GM19467 (cell line): ENCODE measurements at regions not wholly inside any gene's neighbourhood (a gene's known extent, or its start where the extent isn't known, plus 50 kb on each side); places are given as distances from the start of the nearest gene placed in this dataset.

Experiments
- ATAC-seq: cut with Tn5 transposase; IDR thresholded peaks from one replicate; pipeline ENCODE4 v1.9.1; 2021; ENCODE audit warnings: mild to moderate bottlenecking, moderate library complexity; ENCODE audit not compliant: unreplicated experiment

GRCh38 chr3:110070161-110070916, 733.0 kb upstream of the DPPA4 start:
- no peak for ATAC-seq

GRCh38 chr3:110074095-110074494, 736.7 kb upstream of the DPPA4 start:
- ATAC-seq, result no peak

- peak; percentile 50 for ATAC-seq
Observed at GRCh38 chr3:110077093-110077492, 739.7 kb upstream of the DPPA4 start.

DNA sequence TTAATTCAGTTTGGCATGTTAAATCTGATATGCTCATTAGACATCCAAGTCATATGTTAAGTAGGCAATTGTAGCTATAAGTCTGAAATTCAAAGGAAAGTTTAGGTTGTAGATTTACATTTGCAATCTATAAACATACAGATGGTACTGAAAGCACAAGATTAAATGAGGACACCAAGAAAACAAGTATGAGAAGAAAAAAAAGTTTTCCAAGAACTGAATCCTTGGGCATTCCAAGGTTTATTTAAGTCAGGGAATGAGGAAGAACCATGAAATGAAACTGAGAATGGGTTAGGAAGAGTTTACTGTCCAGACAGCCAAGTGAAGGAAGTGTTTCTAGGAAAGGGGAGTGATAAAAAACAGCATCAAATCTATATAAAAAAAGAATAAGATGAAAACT, 756.1 kb upstream of the DPPA4 start:
- ATAC-seq, result no peak

DNA sequence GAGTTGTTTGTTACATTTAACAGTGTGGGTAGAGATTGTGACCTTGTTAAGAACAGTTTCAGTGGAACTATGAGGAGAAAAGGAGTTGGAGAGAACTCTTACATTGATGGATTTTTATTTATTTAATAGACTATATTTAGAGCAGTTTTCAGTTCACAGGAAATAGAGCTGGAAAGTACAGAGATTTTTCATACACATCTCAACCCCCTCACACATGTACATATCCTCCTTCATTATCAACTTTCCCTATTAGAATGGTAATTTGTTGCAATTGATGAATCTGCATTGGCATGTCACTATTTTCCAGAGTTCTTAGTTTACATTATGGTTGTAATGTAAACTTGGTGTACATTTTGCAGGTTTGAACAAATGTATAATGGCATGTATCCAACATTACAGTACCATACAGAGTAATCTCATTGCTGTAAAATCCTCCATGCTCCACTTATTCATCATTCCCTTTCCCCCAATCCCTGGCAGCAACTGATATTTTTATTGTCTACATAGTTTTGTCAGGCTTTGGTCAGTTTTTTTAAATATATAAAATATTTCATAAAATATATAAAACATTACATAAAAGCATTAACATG, 756.6 kb upstream of the DPPA4 start:
- ATAC-seq, result no peak

- ATAC-seq, result no peak
Observed at GRCh38 chr3:110099711-110100110, 762.4 kb upstream of the DPPA4 start.

DNA sequence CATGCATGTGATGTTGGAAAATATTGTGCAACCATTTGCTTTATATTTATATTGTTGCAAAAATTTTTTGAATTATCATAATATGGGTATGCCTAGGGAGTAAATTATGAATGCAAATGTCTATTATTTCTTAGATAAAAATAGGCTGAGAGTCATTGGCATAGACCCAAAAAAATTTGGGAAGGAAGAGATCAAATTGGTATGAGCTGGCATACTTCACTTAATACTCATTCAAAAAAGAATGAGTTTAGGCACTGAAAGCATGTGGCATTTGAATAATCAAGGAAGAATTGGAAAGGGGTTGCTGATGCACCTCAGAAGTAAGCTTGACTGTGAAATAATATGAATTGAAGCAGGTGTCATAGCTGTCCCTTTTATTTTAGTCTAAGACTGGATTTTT, 764.0 kb upstream of the DPPA4 start:
- ATAC-seq, result no peak

GRCh38 chr3:110106805-110107204, 769.5 kb upstream of the DPPA4 start:
- ATAC-seq, result no peak

DNA sequence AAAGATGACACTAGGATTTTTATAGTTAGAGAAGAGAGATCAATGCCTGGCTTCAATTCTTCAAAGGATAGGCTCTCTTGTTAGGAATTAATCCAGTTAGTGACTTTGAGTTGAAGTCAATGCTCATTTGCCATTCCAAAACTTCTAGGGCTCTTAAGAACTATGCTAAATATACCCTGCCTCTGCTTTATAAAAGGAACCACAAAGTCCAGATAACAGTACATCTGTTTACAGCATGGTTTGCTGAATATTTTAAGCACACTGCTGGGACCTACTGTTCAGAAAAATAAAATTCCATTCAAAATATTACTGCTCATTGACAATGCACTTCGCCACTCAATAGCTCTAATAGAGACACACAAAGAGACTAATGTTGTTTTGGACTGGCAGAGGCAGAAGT, 786.6 kb upstream of the DPPA4 start:
- ATAC-seq, result no peak

GRCh38 chr3:110126065-110126464, 788.7 kb upstream of the DPPA4 start:
- ATAC-seq, result no peak

DNA sequence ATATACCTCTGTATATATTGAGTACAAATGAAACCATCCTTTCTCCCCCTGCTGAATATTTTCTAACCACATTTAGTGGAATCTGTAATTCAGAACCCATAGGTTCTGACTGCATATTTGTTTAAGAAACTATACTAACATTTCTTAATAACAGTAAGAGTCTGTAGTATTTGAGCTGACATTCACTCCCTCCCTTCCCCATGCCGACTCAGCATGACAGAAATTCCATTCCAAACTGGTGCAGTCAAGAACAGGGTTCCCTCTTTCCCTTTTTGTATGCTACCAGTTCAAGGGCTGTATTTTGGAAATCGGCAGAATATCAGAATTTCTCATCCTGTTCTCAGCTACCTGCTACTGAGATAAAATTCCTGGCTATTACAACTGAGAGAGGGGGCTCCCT, 796.6 kb upstream of the DPPA4 start:
- no peak for ATAC-seq

- ATAC-seq, result no peak
Observed at GRCh38 chr3:110139048-110139447, 801.7 kb upstream of the DPPA4 start.

DNA sequence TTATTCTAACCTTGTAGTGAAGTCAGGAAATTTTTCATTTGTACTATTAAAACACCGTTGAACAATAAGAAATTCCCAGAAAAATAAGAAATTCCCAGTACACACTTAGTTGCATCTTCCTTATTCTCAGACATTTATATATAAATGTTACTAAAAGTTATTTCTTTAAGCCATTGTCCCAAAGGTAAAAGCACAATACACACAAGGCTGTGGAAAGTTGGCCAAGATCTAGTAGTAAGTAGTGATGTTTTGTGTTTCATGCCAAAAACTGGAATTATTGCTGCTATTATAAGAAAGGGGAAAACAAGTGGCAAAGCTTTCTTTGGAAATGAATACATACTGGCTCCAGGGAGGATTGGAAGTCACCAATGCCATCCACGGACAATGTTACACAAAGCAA, 802.5 kb upstream of the DPPA4 start:
- ATAC-seq, result no peak

- ATAC-seq, result no peak
Observed at GRCh38 chr3:110149763-110150162, 812.4 kb upstream of the DPPA4 start.

DNA sequence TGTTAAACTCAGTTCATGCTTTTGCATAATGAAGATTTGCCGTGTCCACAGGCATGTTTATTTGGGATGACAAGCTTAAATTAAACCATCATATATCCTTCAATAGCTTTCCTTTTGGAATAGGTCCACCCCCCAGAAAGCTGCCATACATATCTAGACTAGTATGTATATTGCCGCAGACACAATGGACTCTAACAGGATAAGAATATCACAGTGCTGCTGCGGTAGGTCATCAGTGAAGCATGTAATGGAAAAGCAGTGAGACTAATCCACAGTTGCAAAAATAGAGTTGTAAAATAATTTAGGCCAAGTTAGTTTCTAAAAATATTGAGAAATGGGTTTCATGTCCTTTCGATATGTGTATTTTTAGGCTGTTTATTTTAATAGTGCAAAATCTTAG, 819.9 kb upstream of the DPPA4 start:
- no peak for ATAC-seq

- ATAC-seq, result no peak
Observed at GRCh38 chr3:110164632-110165369, 827.5 kb upstream of the DPPA4 start.

DNA sequence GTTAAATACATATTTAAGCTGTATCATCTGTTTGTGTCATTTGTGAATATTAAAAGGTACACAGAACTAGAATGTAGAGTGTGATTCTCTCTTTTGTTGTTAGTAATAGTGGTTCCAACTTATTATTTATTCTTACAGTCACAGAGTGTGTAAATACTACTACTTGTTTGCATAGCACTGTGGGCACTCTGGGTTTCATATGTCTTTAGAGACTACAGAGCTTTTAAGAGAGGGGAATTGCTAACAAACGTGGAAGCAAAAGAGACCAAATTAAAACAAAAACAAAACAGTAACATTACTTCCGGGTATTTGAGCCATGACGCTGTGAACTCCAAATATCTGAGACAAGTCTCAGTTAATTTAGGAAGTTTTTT, 828.0 kb upstream of the DPPA4 start:
- no peak for ATAC-seq

DNA sequence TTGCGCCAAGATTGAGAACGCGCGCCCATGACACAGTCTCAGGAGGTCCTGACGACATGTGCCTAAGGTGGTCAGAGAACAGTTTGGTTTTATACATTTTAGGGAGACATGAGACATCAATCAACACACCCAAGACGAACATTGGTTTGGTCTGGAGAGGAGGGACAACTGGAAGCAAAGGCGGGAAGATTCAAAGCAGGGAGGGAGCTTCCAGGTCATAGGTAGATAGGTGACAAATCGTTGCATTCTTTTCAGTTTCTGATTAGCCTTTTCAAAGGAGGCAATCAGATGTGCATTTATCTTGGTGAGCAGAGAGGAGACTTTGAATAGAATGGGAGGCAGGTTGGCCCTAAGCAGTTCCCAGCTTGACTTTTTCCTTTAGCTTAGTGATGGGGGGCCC, 828.4 kb upstream of the DPPA4 start:
- no peak for ATAC-seq

- ATAC-seq, result no peak
Observed at GRCh38 chr3:110166791-110167190, 829.4 kb upstream of the DPPA4 start.

DNA sequence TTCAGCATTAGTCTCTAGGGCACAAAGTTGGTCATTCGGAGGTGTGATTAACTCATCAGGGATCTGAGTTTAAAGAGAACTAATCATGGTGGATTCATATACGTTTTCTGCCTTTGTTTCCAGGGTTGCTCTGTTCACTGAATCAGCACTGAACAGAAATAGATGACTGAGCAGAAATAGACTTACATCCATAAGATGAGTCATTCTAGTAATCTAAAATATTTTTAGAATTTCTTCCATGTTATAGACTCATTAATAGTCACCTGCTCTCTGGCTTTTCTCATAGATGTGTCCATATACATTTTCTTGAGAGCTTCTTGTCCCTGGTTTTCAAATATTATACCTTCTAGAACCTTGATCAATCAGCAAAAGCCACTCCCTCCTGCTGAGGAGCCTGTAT, 837.6 kb upstream of the DPPA4 start:
- ATAC-seq, result no peak

DNA sequence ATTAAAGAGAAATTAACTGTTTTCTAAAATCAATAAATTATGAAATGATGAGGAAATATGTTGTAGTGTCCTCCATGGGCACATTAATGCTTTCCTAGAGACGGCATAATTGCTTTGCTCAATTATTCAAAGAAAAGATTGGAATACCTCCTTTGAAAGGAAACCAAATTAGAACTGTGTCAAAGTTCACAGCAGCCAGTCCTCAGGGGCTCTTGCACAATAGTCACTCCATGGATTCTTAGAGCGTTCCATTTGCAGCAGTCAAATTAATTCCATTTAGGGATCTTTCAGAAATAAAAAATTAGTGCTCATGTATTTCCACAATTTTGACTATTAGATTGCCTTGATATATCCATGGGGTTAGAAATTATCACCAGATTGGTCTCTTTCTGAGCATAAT, 841.6 kb upstream of the DPPA4 start:
- no peak for ATAC-seq

GRCh38 chr3:110180733-110181132, 843.4 kb upstream of the DPPA4 start:
- ATAC-seq, result no peak
